ENCODE measurements at regions not wholly inside any gene's neighbourhood (a gene's known extent, or its start where the extent isn't known, plus 50 kb on each side); places are given as distances from the start of the nearest gene placed in this dataset.
"Not testable (repeated sequence)": the region's sequence is repeated elsewhere in the genome, so short reads cannot be mapped to it uniquely, and the experiment has no call there.

DNA sequence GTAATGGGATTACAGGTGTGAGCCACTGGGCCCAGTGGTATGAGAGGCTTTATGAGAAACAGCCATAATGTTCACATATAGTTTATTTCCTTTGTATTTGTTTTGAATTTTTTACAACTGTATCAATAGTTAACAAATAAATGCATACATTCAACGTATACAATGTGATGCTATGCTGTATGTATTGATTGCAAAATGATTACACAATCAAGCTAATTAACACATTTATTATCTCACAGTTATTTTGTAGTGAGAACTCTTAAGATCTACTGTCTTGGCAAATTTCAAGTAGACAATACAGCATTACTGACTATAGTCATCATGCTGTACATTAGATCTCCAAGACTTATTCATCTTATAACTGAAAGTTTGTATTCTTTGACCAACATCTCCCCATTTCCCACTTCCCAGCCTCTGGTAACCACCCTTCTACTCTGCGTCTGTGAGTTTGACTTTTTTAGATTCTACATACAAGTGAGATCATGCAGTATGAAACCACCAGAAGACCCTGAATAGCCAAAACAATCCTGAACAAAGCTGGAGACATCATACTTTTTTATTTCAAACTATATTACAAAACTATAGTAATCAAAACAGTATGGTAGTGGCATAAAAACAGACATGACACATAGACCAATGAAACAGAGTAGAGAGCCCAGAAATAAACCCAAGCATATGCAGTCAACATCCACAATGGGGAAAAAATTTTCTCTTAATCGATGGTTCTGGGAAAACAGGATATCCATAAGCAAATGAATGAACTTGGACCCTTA lies 157.2 kb upstream of the RREB1 start:
- DNase-seq, result no peak

DNA sequence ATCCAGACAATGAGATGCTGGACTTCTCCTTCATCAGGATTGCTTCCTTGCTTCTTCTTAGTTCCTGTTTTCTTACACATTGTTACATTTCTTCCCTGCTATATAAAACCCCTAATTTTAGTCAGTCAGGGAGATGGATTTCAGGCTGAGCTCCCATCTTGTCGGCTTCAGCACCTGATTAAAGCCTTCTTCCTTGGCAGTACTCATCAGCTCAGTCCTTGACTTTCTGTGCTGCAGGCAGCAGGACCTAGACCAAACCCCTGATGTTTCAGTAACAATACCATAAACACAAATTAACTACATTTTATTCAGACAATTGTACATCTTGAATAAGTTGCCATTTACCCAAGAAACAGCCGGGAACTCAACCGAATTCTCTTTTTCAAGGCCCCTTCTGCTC lies 156.4 kb upstream of the RREB1 start:
- DNase-seq, result no peak

DNA sequence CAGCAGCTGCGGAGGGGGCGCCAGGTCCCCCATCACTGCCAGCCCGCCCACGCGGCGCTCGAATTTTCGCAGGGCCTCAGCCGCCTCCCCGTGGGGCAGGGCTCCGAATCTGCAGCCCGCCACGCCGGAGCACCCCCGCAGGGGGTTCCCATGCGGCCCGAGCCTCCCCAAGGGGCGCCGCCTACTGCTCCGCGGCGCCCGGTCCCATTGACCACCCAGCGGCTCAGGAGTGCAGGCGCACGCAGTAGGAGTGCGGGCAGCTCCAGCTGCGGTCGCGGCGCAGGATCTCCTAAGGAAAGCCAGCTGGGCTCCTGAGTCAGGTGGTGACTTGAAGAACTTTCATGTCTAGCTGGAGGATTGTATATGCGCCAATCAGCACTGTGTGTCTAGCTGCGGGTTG lies 155.3 kb upstream of the RREB1 start:
- no peak for DNase-seq

DNA sequence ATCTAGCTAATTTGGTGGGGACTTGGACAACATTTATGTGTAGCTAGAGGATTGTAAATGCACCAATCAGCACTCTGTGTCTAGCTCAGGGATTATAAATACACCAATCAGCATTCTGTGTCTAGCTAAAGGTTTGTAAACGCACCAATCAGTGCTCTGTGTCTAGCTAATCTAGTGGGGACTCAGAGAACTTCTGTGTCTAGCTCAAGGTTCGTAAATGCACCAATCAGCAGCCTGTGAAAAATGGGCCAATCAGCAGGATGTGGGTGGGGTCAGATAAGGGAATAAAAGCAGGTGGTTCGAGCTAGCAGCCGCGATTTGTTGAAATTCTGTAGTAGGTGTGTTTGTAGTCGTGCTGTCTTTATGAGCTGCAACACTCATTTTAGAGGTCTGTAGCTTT lies 154.8 kb upstream of the RREB1 start:
- not testable (repeated sequence) for DNase-seq

DNA sequence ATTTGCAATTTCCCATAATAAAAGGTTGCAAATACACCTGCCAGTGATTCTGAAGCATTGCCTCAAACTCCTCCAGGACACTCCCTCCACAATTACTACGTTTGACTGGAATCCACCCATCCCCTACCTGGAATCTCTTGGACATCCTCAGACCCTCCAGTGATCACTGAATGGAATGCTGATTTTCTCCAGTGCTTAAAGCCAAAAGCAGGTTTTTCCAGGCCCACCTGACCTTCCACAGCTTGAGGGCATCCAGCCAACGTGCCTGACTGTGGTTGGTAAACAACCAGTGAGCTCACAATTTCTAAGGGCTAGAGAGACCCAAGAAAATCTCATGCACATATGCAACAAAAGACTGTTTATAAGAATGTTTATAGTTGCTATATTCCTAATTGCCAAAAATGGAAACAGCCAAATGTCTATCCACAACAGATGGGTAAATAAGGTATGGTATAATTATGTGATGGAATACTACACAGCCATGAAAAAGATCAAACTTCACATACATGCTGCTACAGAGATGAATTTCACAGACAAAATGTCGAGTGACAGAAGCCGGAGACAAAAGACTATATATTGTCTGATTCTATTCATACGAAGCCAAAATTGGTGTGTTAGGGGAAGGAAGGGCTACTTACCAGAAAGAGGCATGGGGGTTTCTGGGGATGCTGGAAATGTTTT lies 147.1 kb upstream of the RREB1 start:
- no peak for DNase-seq

DNA sequence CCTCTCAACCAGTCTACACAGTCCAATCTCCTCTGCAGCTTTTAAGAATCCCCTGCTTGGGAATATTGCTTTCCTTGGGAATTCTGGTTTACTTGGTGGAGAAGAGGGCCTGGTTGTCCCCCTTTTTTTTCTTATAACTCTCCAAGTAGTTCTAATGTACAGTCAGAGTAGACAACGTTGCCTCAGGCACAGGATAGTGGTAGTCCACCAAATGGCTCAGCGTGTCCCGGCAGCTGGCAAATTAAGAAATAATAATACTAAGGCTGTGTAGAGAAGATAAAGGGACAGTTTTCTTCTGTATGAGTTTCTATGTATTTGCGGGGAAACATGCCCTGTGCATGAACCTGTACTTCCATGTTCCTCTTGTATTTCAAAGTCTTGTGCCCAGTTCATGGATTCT lies 145.7 kb upstream of the RREB1 start:
- DNase-seq, result no peak

DNA sequence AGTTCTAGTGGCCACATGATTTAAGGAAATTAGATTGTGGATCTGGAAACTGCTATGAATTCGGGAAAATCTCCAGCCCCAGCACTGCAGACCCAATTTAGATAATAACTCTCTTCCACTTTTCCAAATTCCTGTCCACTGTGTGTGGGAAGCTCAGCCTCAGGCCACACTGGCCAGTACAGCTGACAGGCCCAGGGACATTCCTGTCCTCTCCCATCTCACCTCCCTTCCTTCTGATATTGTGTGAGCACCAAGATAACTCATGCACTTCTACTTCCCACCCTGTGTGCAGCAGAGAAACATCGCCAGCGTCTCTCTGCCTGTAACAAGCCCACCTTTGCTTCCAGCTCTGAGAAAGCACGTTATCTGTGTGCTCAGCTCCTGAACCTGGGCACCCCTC lies 145.1 kb upstream of the RREB1 start:
- DNase-seq, result no peak

DNA sequence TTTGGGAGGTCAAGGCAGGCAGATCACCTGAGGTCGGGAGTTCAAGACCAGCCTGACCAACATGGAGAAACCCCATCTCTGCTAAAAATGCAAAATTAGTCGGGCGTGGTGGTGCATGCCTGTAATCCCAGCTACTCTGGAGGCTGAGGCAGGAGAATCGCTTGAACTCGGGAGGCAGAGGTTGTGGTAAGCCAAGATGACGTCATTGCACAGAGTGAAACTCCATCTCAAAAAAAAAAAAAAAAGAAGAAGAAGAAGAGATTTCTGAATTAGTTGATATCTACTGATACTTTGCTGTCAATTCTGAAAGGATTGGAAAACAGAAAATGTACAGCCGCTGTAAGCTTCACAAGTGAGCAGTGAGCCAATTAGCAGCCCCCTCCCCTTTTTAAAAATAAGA lies 144.4 kb upstream of the RREB1 start:
- not testable (repeated sequence) for DNase-seq

DNA sequence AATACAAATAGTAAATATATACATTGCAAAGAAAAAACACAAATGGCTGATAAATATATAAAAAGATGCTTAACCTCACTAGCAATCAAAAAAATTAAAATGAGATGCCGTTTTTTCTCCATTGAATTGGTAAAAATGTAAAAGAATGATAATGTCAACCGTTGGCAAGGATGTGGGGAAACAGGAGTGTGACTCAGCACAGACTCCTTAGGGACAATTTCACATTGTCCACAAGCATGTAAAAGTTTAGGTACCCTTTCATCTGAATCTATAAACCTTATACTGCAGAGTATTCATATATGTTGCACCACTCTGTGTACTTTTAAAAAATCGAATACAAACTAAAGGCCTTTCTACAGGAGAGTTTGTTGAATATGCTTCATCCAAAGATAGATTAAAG lies 143.1 kb upstream of the RREB1 start:
- no peak for DNase-seq

DNA sequence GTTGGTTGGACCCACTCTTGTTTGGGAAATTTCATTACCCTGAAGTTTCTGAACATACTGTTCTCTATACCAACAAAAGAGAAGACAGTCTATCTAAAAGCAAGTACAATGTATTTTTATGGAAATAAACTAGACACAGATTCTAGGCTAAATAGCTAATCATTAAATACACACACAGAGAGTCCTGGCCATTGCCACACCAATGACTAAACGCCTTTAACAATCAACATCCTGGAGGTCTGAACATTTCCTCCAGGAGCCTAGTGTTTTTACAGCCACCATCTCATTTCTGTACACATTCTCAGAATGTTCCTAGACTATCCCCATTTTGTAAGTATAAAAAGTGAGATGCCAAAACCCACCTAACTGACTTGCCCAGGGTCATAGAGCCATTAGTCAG lies 141.6 kb upstream of the RREB1 start:
- no peak for DNase-seq

DNA sequence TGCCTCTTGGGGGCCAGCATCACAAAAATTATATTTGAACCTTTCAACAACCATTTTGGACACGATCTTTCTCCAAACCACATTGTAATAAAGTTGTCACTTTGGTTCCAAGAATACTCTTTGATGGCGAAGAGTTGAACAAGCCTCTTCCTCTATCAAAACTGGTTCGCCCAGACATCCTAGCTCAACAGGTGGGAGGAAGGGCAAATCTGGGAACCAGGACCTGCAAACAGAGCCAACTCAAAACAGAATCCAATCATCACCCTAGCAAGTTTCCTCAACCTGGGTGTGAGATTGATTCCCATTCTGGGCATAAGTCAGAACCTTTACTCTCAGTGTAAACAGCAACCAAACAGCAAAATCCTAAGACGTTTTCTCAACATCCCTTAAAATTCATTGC lies 141.2 kb upstream of the RREB1 start:
- no peak for DNase-seq

DNA sequence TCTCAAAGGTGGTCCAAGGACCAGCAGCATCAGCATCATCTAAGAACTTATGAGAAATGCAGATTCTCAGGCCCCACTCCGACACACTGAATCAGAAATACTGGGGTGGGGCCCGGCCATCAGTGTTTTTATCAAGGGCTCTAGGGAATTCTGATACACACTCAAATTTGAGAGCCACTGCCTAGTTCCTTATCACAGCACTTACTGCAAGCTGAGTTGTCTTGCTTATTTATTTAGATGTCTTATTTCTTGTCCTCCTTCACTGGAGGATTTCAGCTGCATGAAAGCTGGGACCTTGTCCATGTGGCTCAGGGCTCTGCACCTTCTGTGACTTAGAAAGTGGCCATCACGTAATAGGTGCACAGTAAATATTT lies 139.4 kb upstream of the RREB1 start:
- DNase-seq, result no peak

DNA sequence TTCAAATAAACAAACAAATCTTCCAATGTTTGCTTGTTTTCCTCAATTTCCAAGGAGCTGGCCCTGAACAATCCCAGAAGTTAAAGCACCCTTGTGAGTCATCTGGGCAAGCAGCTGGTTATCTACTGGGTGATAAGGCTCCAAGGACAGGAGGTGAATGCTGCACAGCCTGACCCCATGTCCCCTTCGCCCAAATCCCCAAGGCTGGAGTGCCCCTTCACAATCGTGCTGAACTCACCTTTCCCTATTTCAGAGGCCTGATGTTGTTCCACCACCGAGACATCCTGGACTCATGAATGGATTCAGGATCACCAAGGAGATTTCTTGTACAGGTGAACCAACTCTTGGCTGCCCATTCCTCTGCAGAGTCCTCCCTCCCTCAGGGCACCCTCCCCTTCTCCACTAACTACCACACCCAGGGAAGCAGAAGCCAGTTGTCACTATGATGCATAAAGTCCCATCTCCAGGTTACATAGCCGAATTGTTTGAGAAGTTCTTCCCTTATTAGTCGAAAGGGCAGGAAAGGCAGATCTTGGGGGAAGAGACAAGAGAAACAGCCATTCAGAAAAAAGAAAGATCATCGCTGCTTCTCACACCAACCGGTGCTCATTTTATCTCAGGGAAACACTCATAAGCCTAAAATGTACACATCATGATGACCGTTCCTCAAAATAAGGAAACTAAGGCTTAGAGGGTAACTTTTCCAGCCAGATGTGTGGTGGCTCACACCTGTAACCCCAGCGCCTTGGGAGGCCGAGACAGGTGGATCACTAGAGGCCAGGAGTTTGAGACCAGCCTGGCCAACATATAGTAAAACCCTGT lies 138.8 kb upstream of the RREB1 start:
- DNase-seq, result no peak

DNA sequence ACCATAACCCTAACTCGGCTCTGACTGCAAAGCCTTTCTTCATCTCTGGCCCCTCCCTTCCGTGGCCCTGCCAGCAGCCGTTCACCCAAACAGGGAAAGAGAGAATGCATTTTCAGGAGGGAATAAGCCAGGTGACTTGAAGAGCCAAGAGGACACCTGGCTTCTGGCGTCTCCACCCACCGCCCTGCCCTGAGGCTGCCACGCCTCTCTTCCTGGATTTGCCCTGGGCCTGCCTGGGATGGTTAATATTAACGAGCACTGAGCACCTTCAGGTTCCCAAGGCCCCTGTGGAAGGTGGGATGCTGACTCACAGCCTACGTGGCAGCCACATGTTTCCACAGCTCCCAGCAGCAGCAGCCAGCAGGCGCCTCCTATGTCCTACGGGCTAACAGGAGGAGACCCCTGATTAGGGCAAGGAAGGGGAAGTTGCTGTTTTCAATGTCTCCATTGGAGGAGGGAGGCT lies 138.0 kb upstream of the RREB1 start:
- no peak for DNase-seq

DNA sequence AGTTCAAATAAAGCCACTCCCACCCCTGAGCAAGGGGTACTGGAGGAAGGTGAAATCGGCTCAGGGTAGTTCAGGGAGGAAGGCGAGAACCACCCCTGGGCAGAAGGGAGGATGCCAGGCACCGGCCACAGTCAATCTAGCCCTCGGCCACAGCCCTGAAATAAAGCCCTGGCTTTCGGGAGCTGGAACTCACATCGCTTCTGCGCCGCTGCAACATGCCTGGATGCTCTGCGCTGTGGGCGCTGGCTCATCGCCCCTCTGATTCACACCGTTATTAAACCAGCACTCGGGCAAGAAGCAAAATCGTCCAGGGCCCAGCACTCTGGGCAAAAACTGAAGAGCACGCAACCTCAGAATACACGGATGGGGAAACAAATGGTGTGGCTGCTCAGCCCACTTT lies 136.9 kb upstream of the RREB1 start:
- no peak for DNase-seq

DNA sequence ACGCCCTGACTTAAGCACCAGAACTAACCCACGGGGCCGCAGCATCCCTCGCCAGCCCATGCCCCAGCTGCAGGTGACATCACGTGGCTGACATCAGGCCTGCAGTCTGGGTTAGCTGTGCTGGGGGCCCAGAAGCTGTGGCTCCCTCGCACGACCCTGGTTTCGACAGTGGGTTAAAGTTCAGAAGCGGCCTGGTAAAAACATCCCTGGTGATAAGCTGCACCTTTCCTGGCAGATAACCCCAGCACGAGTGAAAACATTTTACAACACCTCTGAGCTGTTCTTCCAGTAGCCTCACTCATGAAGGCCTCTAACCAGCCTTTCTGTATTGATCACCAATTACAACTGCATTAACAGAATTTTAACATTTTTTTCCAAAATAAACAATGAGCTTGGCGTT lies 136.4 kb upstream of the RREB1 start:
- no peak for DNase-seq

DNA sequence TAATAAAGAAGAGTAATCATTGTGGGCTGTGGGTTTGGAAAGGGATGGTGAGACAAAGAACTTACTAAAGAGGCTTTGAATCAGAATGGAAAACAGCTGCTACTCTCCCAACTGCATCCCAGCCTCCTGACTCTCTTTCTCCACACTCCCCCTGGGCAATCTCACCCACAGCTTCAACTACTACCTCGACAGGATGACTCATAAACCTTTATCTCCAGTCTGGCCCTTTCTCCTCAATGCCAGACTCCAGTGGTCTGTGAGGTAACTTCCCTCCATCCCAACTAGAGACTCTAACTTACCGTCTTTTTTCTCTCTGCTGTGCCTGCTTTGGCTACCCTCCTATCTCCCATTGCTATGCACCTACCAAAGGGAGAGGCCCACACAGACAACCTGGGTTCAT lies 135.3 kb upstream of the RREB1 start:
- peak; percentile 49 for DNase-seq

DNA sequence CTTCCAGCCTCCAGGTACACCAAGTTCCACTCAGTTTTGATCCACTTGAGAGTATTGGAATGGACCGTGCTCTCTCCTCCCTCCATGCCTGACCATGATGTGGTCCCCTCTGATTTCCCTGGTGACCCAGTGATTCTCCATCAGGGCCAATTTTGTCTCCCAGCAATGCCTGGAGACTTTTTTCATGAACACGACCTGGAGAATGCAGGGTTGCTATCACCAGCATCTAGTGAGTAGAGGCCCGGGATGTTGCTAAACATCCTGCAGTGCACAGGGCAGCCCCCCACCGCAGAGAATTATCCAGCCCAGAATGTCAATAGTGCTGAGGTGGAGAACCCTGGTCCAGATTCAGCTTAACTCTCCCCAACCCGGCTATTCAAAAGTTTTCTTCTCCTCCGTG lies 134.0 kb upstream of the RREB1 start:
- DNase-seq, result no peak

DNA sequence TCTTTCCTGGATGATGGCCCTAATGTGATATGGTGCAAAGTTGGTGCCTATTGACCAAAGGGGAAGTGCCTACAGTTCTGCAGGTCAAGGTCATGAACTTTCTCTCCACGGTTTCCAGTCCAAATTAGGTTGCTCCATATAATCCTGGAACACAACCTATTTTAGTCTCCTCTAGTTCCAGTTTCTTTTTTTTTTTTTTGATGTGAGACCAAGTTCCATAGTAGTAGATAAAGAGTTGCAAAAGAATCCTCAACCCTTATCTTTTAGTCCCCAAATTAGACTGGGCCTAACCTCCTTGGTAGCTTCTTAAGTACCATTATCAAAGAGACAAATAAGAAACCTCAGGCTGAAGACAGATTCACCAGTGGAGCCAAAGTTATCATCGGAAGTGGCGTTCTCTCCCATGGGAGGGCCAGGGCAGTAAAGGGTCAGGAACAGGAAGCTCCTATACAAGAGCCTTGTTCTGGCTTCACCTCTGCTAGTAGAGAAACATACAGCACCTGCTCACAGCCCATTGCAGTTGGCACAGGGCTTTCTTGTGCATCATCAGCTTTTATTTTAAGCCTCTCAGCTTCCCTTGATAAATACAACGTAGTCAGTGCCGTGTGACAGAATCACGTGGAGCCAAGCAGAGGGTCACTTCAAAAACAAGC lies 132.2 kb upstream of the RREB1 start:
- no peak for DNase-seq

DNA sequence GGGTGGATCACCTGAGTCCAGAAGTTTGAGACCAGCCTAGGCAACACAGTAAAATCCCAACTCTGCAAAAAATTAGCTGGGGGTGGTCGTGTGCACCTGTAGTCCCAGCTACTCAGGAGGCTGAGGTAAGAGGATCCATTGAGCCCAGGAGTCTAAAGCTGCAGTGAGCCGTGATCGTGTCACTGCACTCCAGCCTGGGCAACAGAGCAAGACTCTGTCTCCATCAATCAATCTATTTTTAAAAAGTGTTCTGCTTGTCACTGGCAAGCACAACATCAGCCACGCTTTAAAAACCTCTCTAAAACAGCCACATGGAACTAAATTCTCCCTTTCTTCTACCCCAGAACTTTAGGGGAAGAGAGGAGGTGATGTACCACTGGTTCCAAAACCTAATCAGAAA lies 131.6 kb upstream of the RREB1 start:
- no peak for DNase-seq

DNA sequence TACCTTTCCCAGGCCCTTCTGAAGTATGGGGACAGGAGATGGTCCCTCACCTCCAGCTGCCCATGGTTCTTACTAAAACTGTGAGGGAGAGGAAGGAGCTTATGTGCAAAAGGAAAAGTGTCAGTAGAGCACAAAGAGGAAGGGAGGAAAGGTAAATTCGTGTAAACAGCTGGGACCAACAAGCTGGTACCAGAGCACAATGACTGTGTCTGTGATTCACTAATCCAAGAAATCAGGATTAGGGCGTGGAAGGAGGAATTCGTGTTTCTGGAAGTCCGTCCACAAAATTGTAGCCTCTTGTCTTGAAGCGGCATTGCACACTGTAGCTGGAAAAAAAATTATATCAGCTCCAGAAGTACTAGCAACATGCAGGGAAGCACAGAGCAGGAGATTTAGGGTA lies 129.0 kb upstream of the RREB1 start:
- DNase-seq, result no peak

DNA sequence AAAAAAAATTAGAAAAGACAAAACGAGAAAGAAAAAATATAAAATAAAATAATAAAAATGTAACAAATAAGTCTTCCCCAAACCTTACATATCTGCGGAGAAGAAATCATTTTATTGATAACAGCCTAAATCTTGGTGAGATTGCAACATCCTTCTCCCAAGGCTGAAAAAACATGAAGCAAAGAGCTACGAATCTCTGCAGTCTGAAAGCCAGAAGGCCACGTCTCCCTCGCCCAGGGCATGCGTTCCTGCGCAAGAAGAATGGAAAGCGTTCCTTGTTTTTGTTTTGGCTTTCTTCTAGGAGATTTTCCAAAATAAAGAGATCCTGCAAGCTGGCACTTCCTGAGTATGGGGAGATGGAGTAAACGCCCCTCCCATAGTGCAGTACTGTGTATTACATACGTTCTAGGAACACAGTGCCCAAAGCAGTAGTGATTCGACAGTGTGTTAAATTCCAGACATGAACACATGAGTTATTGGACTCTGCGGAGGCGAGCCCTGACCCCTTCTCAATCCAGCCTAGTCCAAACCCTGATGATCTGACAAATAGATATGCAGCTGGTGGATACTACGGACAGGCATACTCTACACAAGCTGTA lies 126.7 kb upstream of the RREB1 start:
- DNase-seq, result no peak

Measured in EL (cell line).